Fibroblast of villous mesenchyme (primary cell): ENCODE measurements at regions not wholly inside any gene's neighbourhood (a gene's known extent, or its start where the extent isn't known, plus 50 kb on each side); places are given as distances from the start of the nearest gene placed in this dataset.

ENCODE experiments used
- DNase-seq: peaks from one replicate; pipeline ENCODE4 v3.0.0-alpha.2; 2010; ENCODE audit warnings: low read depth
- H3K4me3 ChIP-seq: 2 replicates; pipeline ENCODE4 v1.5.1; 2011; ENCODE audit warnings: low read depth, mild to moderate bottlenecking, low read length
- TF ChIP-seq, protein P1 (sequence below): IDR thresholded peaks from 2 replicates; pipeline ENCODE4 v1.5.1; 2012; ENCODE audit warnings: low read depth, mild to moderate bottlenecking, low read length; ENCODE audit not compliant: insufficient read depth

DNA sequence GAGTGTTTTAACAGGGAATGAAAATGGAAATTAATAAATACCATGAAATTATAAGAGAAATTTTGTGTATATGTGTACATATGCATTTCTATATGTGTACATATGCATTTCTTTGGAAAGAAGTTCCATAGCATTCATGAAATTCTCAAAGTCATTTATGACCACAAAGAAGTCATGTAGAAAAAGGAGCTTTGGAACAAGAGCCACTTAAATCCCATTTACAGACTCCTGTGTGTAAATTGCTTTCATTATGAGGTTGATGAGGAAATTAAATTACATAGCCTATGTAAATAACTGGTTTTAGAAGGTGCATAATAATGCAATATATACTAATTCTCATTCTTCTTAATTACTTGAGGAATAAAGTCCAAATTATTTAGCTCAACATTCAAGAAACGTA, 450.5 kb upstream of the SYT1 start:
- H3K4me3 ChIP-seq: no peak overlapping the region
- TF ChIP-seq, protein P1, sequence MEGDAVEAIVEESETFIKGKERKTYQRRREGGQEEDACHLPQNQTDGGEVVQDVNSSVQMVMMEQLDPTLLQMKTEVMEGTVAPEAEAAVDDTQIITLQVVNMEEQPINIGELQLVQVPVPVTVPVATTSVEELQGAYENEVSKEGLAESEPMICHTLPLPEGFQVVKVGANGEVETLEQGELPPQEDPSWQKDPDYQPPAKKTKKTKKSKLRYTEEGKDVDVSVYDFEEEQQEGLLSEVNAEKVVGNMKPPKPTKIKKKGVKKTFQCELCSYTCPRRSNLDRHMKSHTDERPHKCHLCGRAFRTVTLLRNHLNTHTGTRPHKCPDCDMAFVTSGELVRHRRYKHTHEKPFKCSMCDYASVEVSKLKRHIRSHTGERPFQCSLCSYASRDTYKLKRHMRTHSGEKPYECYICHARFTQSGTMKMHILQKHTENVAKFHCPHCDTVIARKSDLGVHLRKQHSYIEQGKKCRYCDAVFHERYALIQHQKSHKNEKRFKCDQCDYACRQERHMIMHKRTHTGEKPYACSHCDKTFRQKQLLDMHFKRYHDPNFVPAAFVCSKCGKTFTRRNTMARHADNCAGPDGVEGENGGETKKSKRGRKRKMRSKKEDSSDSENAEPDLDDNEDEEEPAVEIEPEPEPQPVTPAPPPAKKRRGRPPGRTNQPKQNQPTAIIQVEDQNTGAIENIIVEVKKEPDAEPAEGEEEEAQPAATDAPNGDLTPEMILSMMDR: no peak
- DNase-seq: no peak

DNA sequence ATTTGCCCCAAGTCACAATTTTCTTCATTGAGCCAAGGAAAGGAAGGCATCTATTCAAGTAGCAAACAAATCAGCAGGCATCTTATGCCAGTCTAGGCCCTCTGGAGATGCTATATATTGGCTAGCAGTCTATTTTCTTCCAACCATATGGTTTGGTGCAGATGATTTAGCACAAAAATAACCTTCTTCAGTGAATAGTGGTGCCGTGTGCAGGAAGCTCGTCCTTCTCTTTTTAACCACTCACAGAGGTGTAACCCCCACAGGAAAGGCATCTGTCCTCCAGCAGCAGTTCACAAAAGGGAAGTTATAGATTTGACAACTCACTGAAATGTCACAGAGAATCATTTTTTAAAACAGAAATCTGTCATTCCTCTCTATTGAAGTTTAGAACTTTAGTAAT, 445.7 kb upstream of the SYT1 start:
- no peak overlapping the region for H3K4me3 ChIP-seq
- no peak for DNase-seq
- TF ChIP-seq, protein P1: no peak

DNA sequence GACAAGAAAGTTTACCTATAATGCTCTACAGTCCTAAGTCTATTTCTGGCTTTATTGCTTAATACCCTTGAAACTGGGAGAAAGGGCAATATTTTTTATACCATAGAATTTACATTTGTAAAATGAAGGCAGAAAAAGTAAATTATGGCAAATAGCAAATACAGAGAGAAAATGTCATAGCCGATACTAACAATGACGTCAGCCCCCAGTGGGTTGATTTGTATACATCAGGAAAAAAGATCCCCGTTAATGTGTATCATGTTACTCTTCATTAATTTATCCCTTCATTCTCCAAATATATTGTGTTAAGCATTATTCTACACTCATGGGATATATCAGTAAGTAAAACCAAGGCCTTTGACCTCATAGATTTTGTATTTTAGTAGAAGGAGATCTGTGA, 445.1 kb upstream of the SYT1 start:
- H3K4me3 ChIP-seq: no peak overlapping the region
- DNase-seq: no peak
- TF ChIP-seq, protein P1: no peak

GRCh38 chr12:78420991-78421390, 443.6 kb upstream of the SYT1 start:
- H3K4me3 ChIP-seq: no peak overlapping the region
- DNase-seq: peak; percentile 24
- TF ChIP-seq, protein P1: no peak

- DNase-seq: no peak
- H3K4me3 ChIP-seq: no peak overlapping the region
- TF ChIP-seq, protein P1: no peak
These were observed 434.0 kb upstream of the SYT1 start for GRCh38 chr12:78430551-78430950.

DNA sequence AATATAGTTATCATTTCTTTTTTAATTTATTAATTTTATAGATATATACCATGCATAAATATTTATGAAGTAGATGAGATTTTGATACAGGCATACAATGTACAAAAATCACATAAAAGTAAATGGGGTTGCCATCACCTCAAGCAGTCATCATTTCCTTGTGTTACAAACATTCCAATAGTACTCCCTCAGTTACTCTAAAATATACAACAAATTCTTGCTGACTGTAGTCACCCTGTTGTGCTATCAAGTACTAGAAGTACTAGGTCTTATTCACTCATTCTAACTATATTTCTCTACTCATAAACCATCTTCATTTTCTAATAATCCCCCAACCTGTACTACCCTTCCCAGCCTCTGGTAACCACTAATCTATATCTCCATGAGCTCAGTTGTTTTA, 432.6 kb upstream of the SYT1 start:
- DNase-seq: no peak
- TF ChIP-seq, protein P1: no peak

GRCh38 chr12:78439666-78440065, 424.9 kb upstream of the SYT1 start:
- no peak for DNase-seq
- H3K4me3 ChIP-seq: no peak overlapping the region
- TF ChIP-seq, protein P1: no peak

More for the DNA sequence above, 432.6 kb upstream of the SYT1 start:
- H3K4me3 ChIP-seq: no peak overlapping the region
